OCI-LY7 (cell line): ENCODE measurements at regions not wholly inside any gene's neighbourhood (a gene's known extent, or its start where the extent isn't known, plus 50 kb on each side); places are given as distances from the start of the nearest gene placed in this dataset.

Experiments
- BruUV-seq: library from RNA; stranded (reverse); fragments of 400-500 nt; replicated peaks from 2 replicates; lab custom pipeline; 2021; lab: Mats Ljungman, UMichigan
- CTCF ChIA-PET: fragments of 300-600 bp; sonication (Branson Sonifier 250); formaldehyde crosslinking; loops from one replicate; lab custom pipeline; 2022; ENCODE audit warnings: antibody characterized with exemption; ENCODE audit not compliant: unreplicated experiment; lab: Charles Lee
- POLR2A ChIA-PET: fragments of 300-600 bp; sonication (Branson Sonifier 250); formaldehyde crosslinking; loops from one replicate; lab custom pipeline; 2022; ENCODE audit warnings: antibody characterized with exemption; lab: Charles Lee
- DNase-seq: peaks from one replicate; pipeline ENCODE4 v3.0.0-alpha.2; 2015; ENCODE audit warnings: low spot score
- H2AFZ ChIP-seq: fragments of 200-600 bp; sonication (generic), shearing (Covaris generic); 2 replicates; pipeline ENCODE4 v1.6.1; 2014; ENCODE audit warnings: mild to moderate bottlenecking, antibody characterized with exemption, low read length, moderate library complexity
- H3K27ac ChIP-seq: fragments of 200-600 bp; sonication (generic); 2 replicates; pipeline ENCODE4 v1.5.1; 2014; ENCODE audit warnings: mixed run types, low read depth, mild to moderate bottlenecking, moderate library complexity, low read length, inconsistent platforms; ENCODE audit not compliant: poor library complexity, severe bottlenecking
- H3K36me3 ChIP-seq: fragments of 200-600 bp; sonication (generic); 2 replicates; pipeline ENCODE4 v1.6.1; 2014; ENCODE audit warnings: mild to moderate bottlenecking, antibody characterized with exemption, low read length, moderate library complexity, mixed read lengths; ENCODE audit not compliant: insufficient read depth
- H3K4me1 ChIP-seq: fragments of 200-600 bp; sonication (generic); 2 replicates; pipeline ENCODE4 v1.5.1; 2014; ENCODE audit warnings: mild to moderate bottlenecking, low read length; ENCODE audit not compliant: insufficient read depth, poor library complexity, severe bottlenecking
- H3K4me2 ChIP-seq: fragments of 200-600 bp; sonication (generic); 2 replicates; pipeline ENCODE4 v1.6.1; 2014; ENCODE audit warnings: mild to moderate bottlenecking, low read length
- H3K4me3 ChIP-seq: fragments of 200-600 bp; sonication (generic); 2 replicates; pipeline ENCODE4 v1.5.1; 2014; ENCODE audit warnings: mild to moderate bottlenecking, low read depth, low read length; ENCODE audit not compliant: poor library complexity, severe bottlenecking
- H3K79me2 ChIP-seq: fragments of 200-600 bp; sonication (generic); 2 replicates; pipeline ENCODE4 v1.6.1; 2016; ENCODE audit warnings: low read depth, mild to moderate bottlenecking, low read length, moderate library complexity, mixed read lengths; ENCODE audit not compliant: insufficient read depth
- H3K9me2 ChIP-seq: fragments of 200-600 bp; sonication (generic); 2 replicates; pipeline ENCODE4 v1.6.1; 2016; ENCODE audit warnings: mild to moderate bottlenecking, low read length, mixed read lengths; ENCODE audit not compliant: insufficient read depth
- H3K9me3 ChIP-seq: fragments of 200-600 bp; sonication (generic); 2 replicates; pipeline ENCODE4 v1.6.1; 2014; ENCODE audit warnings: mild to moderate bottlenecking, mixed run types, low read length, mixed read lengths
- H4K20me1 ChIP-seq: fragments of 200-600 bp; sonication (generic); 2 replicates; pipeline ENCODE4 v1.6.1; 2014; ENCODE audit warnings: mild to moderate bottlenecking, antibody characterized with exemption, low read length, moderate library complexity, mixed read lengths; ENCODE audit not compliant: insufficient read depth
- EZH2phosphoT487 ChIP-seq: fragments of 200-600 bp; sonication (generic); IDR thresholded peaks from 2 replicates; pipeline ENCODE4 v1.6.1; 2018; ENCODE audit warnings: low read depth, borderline replicate concordance, mild to moderate bottlenecking, mixed run types, antibody characterized with exemption, low read length, moderate library complexity, mixed read lengths
- intact Hi-C: fragments of 100-400 bp; cut with micrococcal nuclease; formaldehyde crosslinking; loops from one replicate; pipeline ENCODE4 v1.10.0; 2022; ENCODE audit not compliant: unreplicated experiment
- TF ChIP-seq, protein P1 (sequence below): fragments of 200-600 bp; sonication (generic); conservative IDR thresholded peaks from 2 replicates; pipeline ENCODE4 v1.5.1; 2014; ENCODE audit warnings: mild to moderate bottlenecking, antibody characterized with exemption, low read length, moderate library complexity, mixed read lengths

DNA sequence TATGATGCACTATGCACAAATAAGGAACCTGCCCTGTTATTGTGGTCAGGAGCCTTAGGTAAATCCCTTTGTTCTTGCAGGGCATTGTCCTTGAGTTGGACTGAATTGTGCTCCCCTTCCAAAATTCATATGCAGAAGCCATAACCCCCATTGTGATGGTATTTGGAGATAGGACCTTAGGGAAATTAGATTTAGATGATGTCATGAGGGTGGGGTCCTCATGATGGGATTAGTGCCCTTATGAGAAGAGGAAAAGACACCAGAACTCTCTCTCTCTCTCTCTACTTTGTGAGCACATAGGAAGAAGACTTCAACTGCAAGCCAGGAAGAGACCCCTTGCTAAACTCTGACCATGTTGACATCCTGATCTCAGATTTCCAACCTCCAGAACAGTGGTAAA is 268.0 kb downstream of the LRFN2 start:
- Histone ChIP-seq H3K9me3 (no peaks in the 10 kb centered on the region), H3K4me2 (no peak overlapping the region), H3K9me2 (no peaks in the 10 kb centered on the region), H4K20me1 (no peaks in the 10 kb centered on the region), H3K27ac (no peak overlapping the region), H3K79me2 (no peaks in the 10 kb centered on the region), H3K4me3 (no peak overlapping the region), H2AFZ (no peak overlapping the region), H3K36me3 (no peaks in the 10 kb centered on the region), H3K4me1 (no peaks in the 10 kb centered on the region)
- ChIA-PET CTCF (no interaction called here), POLR2A (interaction anchor here (1.0 kb wide), 1 partner anchor 52 kb away, joined by 5 read pairs; no protein-coding TSS in a partner anchor)
- TF ChIP-seq EZH2phosphoT487, result no peak
- TF ChIP-seq, protein P1, sequence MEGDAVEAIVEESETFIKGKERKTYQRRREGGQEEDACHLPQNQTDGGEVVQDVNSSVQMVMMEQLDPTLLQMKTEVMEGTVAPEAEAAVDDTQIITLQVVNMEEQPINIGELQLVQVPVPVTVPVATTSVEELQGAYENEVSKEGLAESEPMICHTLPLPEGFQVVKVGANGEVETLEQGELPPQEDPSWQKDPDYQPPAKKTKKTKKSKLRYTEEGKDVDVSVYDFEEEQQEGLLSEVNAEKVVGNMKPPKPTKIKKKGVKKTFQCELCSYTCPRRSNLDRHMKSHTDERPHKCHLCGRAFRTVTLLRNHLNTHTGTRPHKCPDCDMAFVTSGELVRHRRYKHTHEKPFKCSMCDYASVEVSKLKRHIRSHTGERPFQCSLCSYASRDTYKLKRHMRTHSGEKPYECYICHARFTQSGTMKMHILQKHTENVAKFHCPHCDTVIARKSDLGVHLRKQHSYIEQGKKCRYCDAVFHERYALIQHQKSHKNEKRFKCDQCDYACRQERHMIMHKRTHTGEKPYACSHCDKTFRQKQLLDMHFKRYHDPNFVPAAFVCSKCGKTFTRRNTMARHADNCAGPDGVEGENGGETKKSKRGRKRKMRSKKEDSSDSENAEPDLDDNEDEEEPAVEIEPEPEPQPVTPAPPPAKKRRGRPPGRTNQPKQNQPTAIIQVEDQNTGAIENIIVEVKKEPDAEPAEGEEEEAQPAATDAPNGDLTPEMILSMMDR, result no peak
- no TSS peak for BruUV-seq
- intact Hi-C loops, result no loop called here
- DNase-seq, result no peak

DNA sequence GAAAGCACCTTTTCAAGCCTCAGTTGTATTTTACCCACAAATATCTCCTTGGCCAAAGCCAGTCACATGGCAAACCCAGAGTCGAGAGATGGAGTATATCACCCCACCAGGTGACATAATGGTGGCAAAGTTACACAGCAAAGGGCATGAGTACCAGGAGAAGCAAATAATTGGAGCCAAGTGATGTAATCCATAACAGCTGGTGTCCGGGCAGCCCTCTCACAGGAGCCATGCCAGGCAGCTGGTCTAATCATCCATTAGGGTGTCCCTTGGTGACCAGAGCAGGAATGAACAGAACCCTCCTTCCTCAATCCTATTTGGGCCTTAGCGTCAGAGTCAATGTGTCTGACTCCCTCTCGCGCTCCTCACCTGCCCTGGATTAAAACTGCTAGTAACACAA is 272.1 kb downstream of the LRFN2 start:
- CTCF ChIA-PET, result no interaction called here
- no peak overlapping the region for H2AFZ ChIP-seq

DNA sequence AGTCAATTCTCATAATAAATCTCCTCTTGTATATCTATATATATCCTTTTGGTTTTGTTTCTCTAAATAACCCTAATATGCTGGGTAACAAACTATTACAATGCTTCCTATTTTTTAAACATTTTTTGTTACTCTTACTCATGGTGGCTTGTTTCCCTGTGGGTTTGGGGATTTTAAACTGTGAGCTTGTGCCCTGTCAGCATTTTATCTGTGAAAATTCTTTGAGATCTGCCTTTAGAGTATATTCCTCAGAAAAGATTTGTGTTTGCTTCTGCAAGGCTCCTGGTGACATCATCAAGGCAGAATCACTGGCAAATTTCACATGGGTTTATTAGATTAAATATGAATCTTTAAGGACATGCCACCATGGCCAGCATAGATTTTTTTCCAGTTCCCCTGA is 273.6 kb downstream of the LRFN2 start:
- TF ChIP-seq EZH2phosphoT487, result no peak
- TF ChIP-seq, protein P1, result no peak
- H3K9me2 ChIP-seq, result no peaks in the 10 kb centered on the region
- no peak for DNase-seq
- H3K36me3 ChIP-seq, result no peaks in the 10 kb centered on the region
- H2AFZ ChIP-seq, result no peak overlapping the region
- H4K20me1 ChIP-seq, result no peaks in the 10 kb centered on the region
- intact Hi-C loops, result no loop called here
- H3K27ac ChIP-seq, result no peak overlapping the region
- no peaks in the 10 kb centered on the region for H3K9me3 ChIP-seq
- no peaks in the 10 kb centered on the region for H3K79me2 ChIP-seq
- BruUV-seq, result no TSS peak
- POLR2A ChIA-PET, result no interaction called here
- H3K4me2 ChIP-seq, result no peak overlapping the region
- H3K4me1 ChIP-seq, result no peaks in the 10 kb centered on the region
- CTCF ChIA-PET, result no interaction called here
- no peak overlapping the region for H3K4me3 ChIP-seq

More for the DNA sequence above, 272.1 kb downstream of the LRFN2 start:
- no TSS peak for BruUV-seq
- H3K9me3 ChIP-seq, result no peaks in the 10 kb centered on the region
- H3K4me3 ChIP-seq, result no peak overlapping the region
- no peaks in the 10 kb centered on the region for H4K20me1 ChIP-seq
- no peaks in the 10 kb centered on the region for H3K79me2 ChIP-seq
- intact Hi-C loops, result no loop called here
- no peaks in the 10 kb centered on the region for H3K4me1 ChIP-seq
- H3K9me2 ChIP-seq, result no peaks in the 10 kb centered on the region
- H3K27ac ChIP-seq, result no peak overlapping the region
- no peak for DNase-seq
- H3K4me2 ChIP-seq, result no peak overlapping the region
- TF ChIP-seq, protein P1, result no peak
- TF ChIP-seq EZH2phosphoT487, result no peak
- no peaks in the 10 kb centered on the region for H3K36me3 ChIP-seq
- POLR2A ChIA-PET, result no interaction called here
